Body of pancreas (tissue), 4 donors: ENCODE measurements at regions not wholly inside any gene's neighbourhood (a gene's known extent, or its start where the extent isn't known, plus 50 kb on each side); places are given as distances from the start of the nearest gene placed in this dataset.

ENCODE experiments used
- ATAC-seq: fragments of 150-250 bp; one replicate; pipeline ENCODE4 v1.9.1; 2016
- DNase-seq, 4 donors: peaks; one replicate each; pipeline ENCODE4 v3.0.0-alpha.2; 2019
- H3K27ac ChIP-seq, 4 donors: fragments of 200-600 bp; sonication (generic); 1 replicate in 3 of 4; 2 replicates in 1 of 4; pipeline versions ENCODE4 v1.5.1 to v1.6.1; 2016 to 2019; ENCODE audit warnings: mild to moderate bottlenecking in 1 of 4, mixed read lengths in 1 of 4, moderate library complexity in 1 of 4
- H3K27me3 ChIP-seq, 2 donors: fragments of 200-600 bp; sonication (generic); one replicate each; pipeline ENCODE4 v1.6.0; 2016; ENCODE audit warnings: mild to moderate bottlenecking in 1 of 2
- H3K36me3 ChIP-seq, 2 donors: fragments of 200-600 bp; sonication (generic); replicated peaks in 1 of 2; 2 replicates each; pipeline ENCODE4 v1.5.1; 2016; ENCODE audit warnings: low read depth in 2 of 2; ENCODE audit not compliant: insufficient read depth in 1 of 2
- H3K4me1 ChIP-seq: fragments of 200-600 bp; sonication (generic); one replicate; pipeline ENCODE4 v1.6.0; 2016
- H3K4me3 ChIP-seq, 2 donors: fragments of 200-600 bp; sonication (generic); 1 replicate in 1 of 2; 2 replicates in 1 of 2; pipeline ENCODE4 v1.5.1; 2016 to 2019
- H3K9me3 ChIP-seq, 3 donors: fragments of 200-600 bp; sonication (generic); 1 replicate in 2 of 3; 2 replicates in 1 of 3; pipeline ENCODE4 v1.5.1; 2016
- CTCF ChIP-seq, 7 experiments: fragments of 450-650 bp in 4 of 7; fragments of 200-600 bp in 3 of 7; sonication (generic) in 3 of 7; IDR thresholded peaks; one replicate each; pipeline ENCODE4 v1.5.1; 2016 to 2019; ENCODE audit warnings: antibody characterized with exemption in 7 of 7
- POLR2A ChIP-seq, 3 donors: fragments of 450-650 bp; IDR thresholded peaks; one replicate each; pipeline ENCODE4 v1.6.1; 2016; ENCODE audit warnings: antibody characterized with exemption in 3 of 3, mild to moderate bottlenecking in 2 of 3
- WGBS, 2 donors: methylation state at CpG; one replicate each; pipeline ENCODE4 v1.1.5; 2017; 5-methylcytosine and 5-hydroxymethylcytosine counted together
- intact Hi-C: fragments of 100-400 bp; cut with DNase I; formaldehyde crosslinking; loops from one replicate; pipeline ENCODE4 v1.15.1; 2023

- no peaks in the 10 kb centered on the region for H3K9me3 ChIP-seq
- no peak overlapping the region for H3K4me3 ChIP-seq
- intact Hi-C loops: loop anchor here (10.0 kb wide), 1 partner anchor 763 kb away; no protein-coding TSS in a partner anchor
- peaks cover 7% of the 10 kb centered on the region for H3K4me1 ChIP-seq
- ATAC-seq: no peak
- no peaks in the 10 kb centered on the region for H3K27me3 ChIP-seq
- H3K27ac ChIP-seq: no peak overlapping the region
- TF ChIP-seq POLR2A (IDR thresholded peaks at IDR 0.05): no peak
- no peak for TF ChIP-seq CTCF (IDR thresholded peaks at IDR 0.05)
- 92 to 93% methylated on average over 12 of the region's 12 CpGs for WGBS, 2 donors
- no peak for DNase-seq
- H3K36me3 ChIP-seq: no peaks in the 10 kb centered on the region
Measured at GRCh38 chr15:70498096-70498626, 265.2 kb downstream of the UACA start.

GRCh38 chr15:70497661-70498060 lies 265.7 kb downstream of the UACA start:
- H3K27ac ChIP-seq: no peak overlapping the region
- no peaks in the 10 kb centered on the region for H3K27me3 ChIP-seq
- H3K4me3 ChIP-seq: no peak overlapping the region
- WGBS, 2 donors: 76 to 82% methylated on average over 7 of the region's 7 CpGs
- no peaks in the 10 kb centered on the region for H3K9me3 ChIP-seq
- no peaks in the 10 kb centered on the region for H3K36me3 ChIP-seq
- TF ChIP-seq CTCF (IDR thresholded peaks at IDR 0.05) (no peak), POLR2A (IDR thresholded peaks at IDR 0.05) (no peak)
- intact Hi-C loops: loop anchor here (10.0 kb wide), 1 partner anchor 763 kb away; no protein-coding TSS in a partner anchor
- no peak for DNase-seq
- peaks cover 7% of the 10 kb centered on the region for H3K4me1 ChIP-seq
- no peak for ATAC-seq

- intact Hi-C loops: loop anchor here (10.0 kb wide), 1 partner anchor 761 kb away; no protein-coding TSS in a partner anchor
- Histone ChIP-seq H3K36me3 (no peaks in the 10 kb centered on the region), H3K9me3 (no peaks in the 10 kb centered on the region), H3K27me3 (no peaks in the 10 kb centered on the region), H3K4me1 (peaks cover 7% of the 10 kb centered on the region), H3K4me3 (no peak overlapping the region), H3K27ac (no peak overlapping the region)
- WGBS, 2 donors: 73 to 89% methylated on average over 2 to 4 of the region's 4 CpGs
- no peak for DNase-seq
- ATAC-seq: no peak
- TF ChIP-seq POLR2A (IDR thresholded peaks at IDR 0.05): no peak
- no peak for TF ChIP-seq CTCF (IDR thresholded peaks at IDR 0.05)
Measured at GRCh38 chr15:70495991-70496599, 267.3 kb downstream of the UACA start.

- Histone ChIP-seq H3K27me3 (no peaks in the 10 kb centered on the region), H3K4me1 (peaks cover 7% of the 10 kb centered on the region), H3K27ac (no peak overlapping the region), H3K36me3 (no peaks in the 10 kb centered on the region), H3K9me3 (no peaks in the 10 kb centered on the region), H3K4me3 (no peak overlapping the region)
- ATAC-seq (no peak), DNase-seq (no peak)
- intact Hi-C loops: loop anchor here (10.0 kb wide), 1 partner anchor 760 kb away; no protein-coding TSS in a partner anchor
- TF ChIP-seq CTCF (IDR thresholded peaks at IDR 0.05) (no peak), POLR2A (IDR thresholded peaks at IDR 0.05) (no peak)
- 54 to 59% methylated on average over 8 of the region's 8 CpGs for WGBS, 2 donors
Measured at GRCh38 chr15:70494852-70495571, 268.3 kb downstream of the UACA start.
